ENCODE measurements at regions not wholly inside any gene's neighbourhood (a gene's known extent, or its start where the extent isn't known, plus 50 kb on each side); places are given as distances from the start of the nearest gene placed in this dataset.

DNA sequence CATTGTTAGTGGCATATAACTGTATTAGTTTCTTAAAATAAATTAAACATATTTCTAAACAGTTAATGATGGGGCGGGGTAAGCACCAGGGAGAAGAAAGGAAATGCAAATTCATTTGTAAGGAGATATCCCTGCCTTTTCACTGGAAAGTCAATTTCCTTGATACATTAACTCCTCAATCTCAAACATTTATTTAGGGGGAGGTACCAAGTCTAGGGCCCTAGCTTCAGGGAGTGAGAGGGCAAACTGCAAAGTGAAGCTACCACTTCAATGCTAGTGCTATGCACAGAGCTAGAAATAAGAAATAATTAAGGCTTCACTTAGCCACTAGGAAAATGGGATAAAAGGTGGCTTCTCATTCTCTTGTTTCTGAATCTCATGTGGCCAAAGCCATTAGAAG lies 115.3 kb upstream of the FNDC3A start (continued):
- TF ChIP-seq RNF2 (IDR thresholded peaks at IDR 0.05; ENCODE audit: borderline replicate concordance, low read depth, low read length, missing control alignments, poor library complexity, severe bottlenecking), result no peak
- TF ChIP-seq FOSL1 (IDR thresholded peaks at IDR 0.05; ENCODE audit: insufficient read depth, low read depth, low read length), result no peak
- TF ChIP-seq CEBPB (IDR thresholded peaks at IDR 0.05; ENCODE audit: low read depth, low read length), result no peak
- TF ChIP-seq EGR1 (IDR thresholded peaks at IDR 0.05; ENCODE audit: borderline replicate concordance, low read depth, low read length), result no peak
